NT2/D1 (cell line): ENCODE measurements at regions not wholly inside any gene's neighbourhood (a gene's known extent, or its start where the extent isn't known, plus 50 kb on each side); places are given as distances from the start of the nearest gene placed in this dataset.

Experiments
- SUZ12 ChIP-seq: IDR thresholded peaks from 2 replicates; pipeline ENCODE4 v1.6.1; 2011; ENCODE audit not compliant: insufficient read length, insufficient read depth; ENCODE audit errors: extremely low read depth
- ZNF274 ChIP-seq: IDR thresholded peaks from 2 replicates; pipeline ENCODE4 v1.6.1; 2011; ENCODE audit warnings: mild to moderate bottlenecking, low read depth, low read length

GRCh38 chr6:165206798-165207197 lies 102.6 kb downstream of the C6orf118 start:
- TF ChIP-seq SUZ12 (no peak), ZNF274 (no peak)
